Osteoblast (primary cell): ENCODE measurements at regions not wholly inside any gene's neighbourhood (a gene's known extent, or its start where the extent isn't known, plus 50 kb on each side); places are given as distances from the start of the nearest gene placed in this dataset.
"Not testable (repeated sequence)": the region's sequence is repeated elsewhere in the genome, so short reads cannot be mapped to it uniquely, and the experiment has no call there.

Experiments used
- DNase-seq: peaks from one replicate; pipeline ENCODE4 v3.0.0; 2011; ENCODE audit warnings: low spot score, mixed read lengths; ENCODE audit not compliant: insufficient read length; ENCODE audit errors: missing footprints
- H2AFZ ChIP-seq: 2 replicates; pipeline ENCODE4 v1.6.0; 2011; ENCODE audit warnings: mild to moderate bottlenecking, low read length
- H3K27ac ChIP-seq: 2 replicates; pipeline ENCODE4 v1.5.1; 2011; ENCODE audit warnings: mild to moderate bottlenecking, low read depth, low read length, moderate library complexity
- H3K27me3 ChIP-seq: 2 replicates; pipeline ENCODE4 v1.6.0; 2012; ENCODE audit warnings: mild to moderate bottlenecking, control low read depth, inconsistent platforms, low read length, moderate library complexity; ENCODE audit not compliant: insufficient read depth
- H3K36me3 ChIP-seq: 2 replicates; pipeline ENCODE4 v1.5.1; 2011; ENCODE audit warnings: mild to moderate bottlenecking, low read length, control low read depth, moderate library complexity; ENCODE audit not compliant: insufficient read depth
- H3K4me1 ChIP-seq: 2 replicates; pipeline ENCODE4 v1.5.1; 2011; ENCODE audit warnings: mild to moderate bottlenecking, low read length, control low read depth, moderate library complexity; ENCODE audit not compliant: insufficient read depth
- H3K4me2 ChIP-seq: 2 replicates; pipeline ENCODE4 v1.6.0; 2011; ENCODE audit warnings: mild to moderate bottlenecking, low read length; ENCODE audit not compliant: insufficient read depth
- H3K4me3 ChIP-seq: fragments of 200-600 bp; sonication (generic); 3 replicates; pipeline ENCODE4 v1.5.1; 2012; ENCODE audit warnings: mild to moderate bottlenecking, low read length, inconsistent platforms; ENCODE audit not compliant: insufficient read depth
- H3K79me2 ChIP-seq: 2 replicates; pipeline ENCODE4 v1.6.0; 2012; ENCODE audit warnings: mild to moderate bottlenecking, low read length, control low read depth, inconsistent platforms; ENCODE audit not compliant: insufficient read depth
- H3K9me3 ChIP-seq: 2 replicates; pipeline ENCODE4 v1.5.1; 2011; ENCODE audit warnings: low read depth, low read length, control low read depth
- H4K20me1 ChIP-seq: 2 replicates; pipeline ENCODE4 v1.6.0; 2012; ENCODE audit warnings: mild to moderate bottlenecking, low read length, control low read depth; ENCODE audit not compliant: insufficient read depth
- CTCF ChIP-seq: IDR thresholded peaks from 2 replicates; pipeline ENCODE4 v1.5.1; 2011; ENCODE audit warnings: mild to moderate bottlenecking, low read depth, low read length, moderate library complexity; ENCODE audit errors: extremely low read depth

GRCh38 chrX:96183391-96183790 is 501.3 kb upstream of the DIAPH2 start:
- Histone ChIP-seq H4K20me1 (no peaks in the 10 kb centered on the region), H3K27ac (no peak overlapping the region), H2AFZ (no peak overlapping the region), H3K4me1 (no peaks in the 10 kb centered on the region), H3K4me3 (no peak overlapping the region), H3K36me3 (no peaks in the 10 kb centered on the region), H3K79me2 (no peaks in the 10 kb centered on the region), H3K9me3 (no peaks in the 10 kb centered on the region), H3K27me3 (no peaks in the 10 kb centered on the region), H3K4me2 (no peak overlapping the region)
- DNase-seq, result no peak
- no peak for TF ChIP-seq CTCF

DNA sequence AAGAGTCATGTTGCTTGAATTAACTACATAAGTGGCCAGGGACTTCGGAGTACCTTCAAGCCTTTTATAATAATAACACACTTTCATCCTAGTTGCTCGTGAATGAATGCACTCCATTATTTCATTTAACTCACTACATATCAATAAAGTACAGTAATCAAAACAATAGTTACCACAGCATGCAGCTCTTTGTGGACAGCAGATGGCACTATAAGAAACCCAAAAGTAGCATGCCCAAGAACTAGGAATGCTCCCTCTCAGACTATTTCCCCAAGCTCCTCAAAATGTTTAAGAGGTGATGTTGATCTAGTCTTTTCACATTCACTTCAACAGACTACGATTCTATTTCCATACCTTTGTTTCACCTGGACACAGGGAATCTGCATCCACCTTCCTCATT is 500.8 kb upstream of the DIAPH2 start:
- Histone ChIP-seq H3K27me3 (no peaks in the 10 kb centered on the region), H3K4me3 (no peak overlapping the region), H3K36me3 (no peaks in the 10 kb centered on the region), H3K79me2 (no peaks in the 10 kb centered on the region), H3K27ac (no peak overlapping the region), H4K20me1 (no peaks in the 10 kb centered on the region), H3K9me3 (no peaks in the 10 kb centered on the region), H2AFZ (no peak overlapping the region), H3K4me1 (no peaks in the 10 kb centered on the region), H3K4me2 (no peak overlapping the region)
- TF ChIP-seq CTCF, result peak; percentile 48
- no peak for DNase-seq

- H3K27ac ChIP-seq, result no peak overlapping the region
- no peaks in the 10 kb centered on the region for H3K9me3 ChIP-seq
- no peaks in the 10 kb centered on the region for H3K79me2 ChIP-seq
- no peaks in the 10 kb centered on the region for H3K4me1 ChIP-seq
- no peaks in the 10 kb centered on the region for H3K36me3 ChIP-seq
- H3K4me2 ChIP-seq, result no peak overlapping the region
- H3K4me3 ChIP-seq, result no peak overlapping the region
- no peak overlapping the region for H2AFZ ChIP-seq
- DNase-seq, result no peak
- no peaks in the 10 kb centered on the region for H3K27me3 ChIP-seq
- H4K20me1 ChIP-seq, result no peaks in the 10 kb centered on the region
- TF ChIP-seq CTCF, result no peak
Measured at GRCh38 chrX:96204928-96205327, 479.7 kb upstream of the DIAPH2 start.

- H3K36me3 ChIP-seq, result no peaks in the 10 kb centered on the region
- no peak overlapping the region for H3K4me3 ChIP-seq
- no peaks in the 10 kb centered on the region for H3K4me1 ChIP-seq
- H4K20me1 ChIP-seq, result no peaks in the 10 kb centered on the region
- H2AFZ ChIP-seq, result no peak overlapping the region
- DNase-seq, result no peak
- no peak overlapping the region for H3K27ac ChIP-seq
- TF ChIP-seq CTCF, result no peak
- no peaks in the 10 kb centered on the region for H3K79me2 ChIP-seq
- no peaks in the 10 kb centered on the region for H3K27me3 ChIP-seq
- no peaks in the 10 kb centered on the region for H3K9me3 ChIP-seq
- no peak overlapping the region for H3K4me2 ChIP-seq
Measured at GRCh38 chrX:96211953-96212352, 472.7 kb upstream of the DIAPH2 start.

- DNase-seq, H3K27ac ChIP-seq, H3K36me3 ChIP-seq, H3K27me3 ChIP-seq, H3K9me3 ChIP-seq, H3K79me2 ChIP-seq, H2AFZ ChIP-seq, H3K4me2 ChIP-seq, H4K20me1 ChIP-seq, H3K4me3 ChIP-seq, H3K4me1 ChIP-seq: not testable (repeated sequence)
Measured at GRCh38 chrX:96214681-96215080, 470.0 kb upstream of the DIAPH2 start.
